GM18499 (cell line): ENCODE measurements at regions not wholly inside any gene's neighbourhood (a gene's known extent, or its start where the extent isn't known, plus 50 kb on each side); places are given as distances from the start of the nearest gene placed in this dataset.

Experiments
- ATAC-seq: cut with Tn5 transposase; IDR thresholded peaks from one replicate; pipeline ENCODE4 v1.9.1; 2021; ENCODE audit warnings: moderate number of reproducible peaks; ENCODE audit not compliant: insufficient read depth, unreplicated experiment

- ATAC-seq, result no peak
These were observed 101.1 kb upstream of the ZNF618 start for GRCh38 chr9:113774963-113775362.

GRCh38 chr9:113775749-113776148, 100.4 kb upstream of the ZNF618 start:
- ATAC-seq, result no peak

GRCh38 chr9:113776194-113776593, 99.9 kb upstream of the ZNF618 start:
- ATAC-seq, result no peak

- no peak for ATAC-seq
These were observed 94.7 kb upstream of the ZNF618 start for GRCh38 chr9:113781381-113781780.

GRCh38 chr9:113781896-113782295, 94.2 kb upstream of the ZNF618 start:
- ATAC-seq, result no peak

GRCh38 chr9:113783475-113783874, 92.6 kb upstream of the ZNF618 start:
- ATAC-seq, result no peak

GRCh38 chr9:113785334-113785733, 90.8 kb upstream of the ZNF618 start:
- no peak for ATAC-seq

GRCh38 chr9:113786071-113786470, 90.0 kb upstream of the ZNF618 start:
- ATAC-seq, result no peak

- no peak for ATAC-seq
These were observed 88.2 kb upstream of the ZNF618 start for GRCh38 chr9:113787871-113788270.

- ATAC-seq, result no peak
These were observed 87.3 kb upstream of the ZNF618 start for GRCh38 chr9:113788616-113789330.

GRCh38 chr9:113790093-113790492, 86.0 kb upstream of the ZNF618 start:
- no peak for ATAC-seq

- ATAC-seq, result no peak
These were observed 82.6 kb upstream of the ZNF618 start for GRCh38 chr9:113793558-113793957.

GRCh38 chr9:113794721-113795120, 81.4 kb upstream of the ZNF618 start:
- no peak for ATAC-seq

GRCh38 chr9:113795811-113796392, 80.2 kb upstream of the ZNF618 start:
- no peak for ATAC-seq

- no peak for ATAC-seq
These were observed 79.3 kb upstream of the ZNF618 start for GRCh38 chr9:113796646-113797426.

- ATAC-seq, result no peak
These were observed 77.8 kb upstream of the ZNF618 start for GRCh38 chr9:113798062-113799030.

GRCh38 chr9:113800276-113800675, 75.8 kb upstream of the ZNF618 start:
- no peak for ATAC-seq

- no peak for ATAC-seq
These were observed 72.1 kb upstream of the ZNF618 start for GRCh38 chr9:113803811-113804589.

GRCh38 chr9:113805486-113806132, 70.5 kb upstream of the ZNF618 start:
- ATAC-seq, result no peak
